GM23338 (cell line): ENCODE measurements at regions not wholly inside any gene's neighbourhood (a gene's known extent, or its start where the extent isn't known, plus 50 kb on each side); places are given as distances from the start of the nearest gene placed in this dataset.

Experiments
- ATAC-seq: fragments of 200-7000 bp; cut with Tn5 transposase; 3 replicates; pipeline ENCODE4 v1.9.1; 2020
- DNase-seq: peaks from one replicate; pipeline ENCODE4 v3.0.0-alpha.2; 2015; ENCODE audit warnings: low spot score
- H2AFZ ChIP-seq: fragments of 200-600 bp; sonication (generic); 2 replicates; pipeline ENCODE4 v1.8.0; 2016; ENCODE audit warnings: antibody characterized with exemption, mild to moderate bottlenecking, moderate library complexity
- H3F3A ChIP-seq: fragments of 200-600 bp; sonication (generic); replicated peaks from 2 replicates; pipeline ENCODE4 v1.8.0; 2017; ENCODE audit warnings: antibody characterized with exemption, mixed run types, low read depth
- H3K27ac ChIP-seq: fragments of 200-600 bp; sonication (generic); 2 replicates; pipeline ENCODE4 v1.6.1; 2016; ENCODE audit warnings: low read depth
- H3K27me3 ChIP-seq: fragments of 200-600 bp; sonication (generic); 2 replicates; pipeline ENCODE4 v1.8.0; 2016; ENCODE audit warnings: mild to moderate bottlenecking, mixed run types, moderate library complexity; ENCODE audit not compliant: insufficient read depth
- H3K36me3 ChIP-seq: fragments of 200-600 bp; sonication (generic); 2 replicates; pipeline ENCODE4 v1.8.0; 2016; ENCODE audit warnings: mild to moderate bottlenecking; ENCODE audit not compliant: insufficient read depth
- H3K4me1 ChIP-seq: fragments of 200-600 bp; sonication (generic); 2 replicates; pipeline ENCODE4 v1.8.0; 2016; ENCODE audit warnings: mild to moderate bottlenecking, moderate library complexity; ENCODE audit not compliant: insufficient read depth
- H3K4me2 ChIP-seq: fragments of 200-600 bp; sonication (generic); 2 replicates; pipeline ENCODE4 v1.7.1; 2017; ENCODE audit warnings: mixed run types
- H3K4me3 ChIP-seq: fragments of 200-600 bp; sonication (generic); 2 replicates; pipeline ENCODE4 v1.6.1; 2016; ENCODE audit warnings: mixed run types
- H3K79me2 ChIP-seq: fragments of 200-600 bp; sonication (generic); replicated peaks from 2 replicates; pipeline ENCODE4 v1.8.0; 2017; ENCODE audit warnings: mild to moderate bottlenecking; ENCODE audit not compliant: insufficient read depth
- H3K9me2 ChIP-seq: fragments of 200-600 bp; sonication (generic); 2 replicates; pipeline ENCODE4 v1.8.0; 2017; ENCODE audit not compliant: insufficient read depth
- H4K20me1 ChIP-seq: fragments of 200-600 bp; sonication (generic); replicated peaks from 2 replicates; pipeline ENCODE4 v1.8.0; 2017; ENCODE audit warnings: mild to moderate bottlenecking; ENCODE audit not compliant: insufficient read depth
- H3K27ac Mint-ChIP-seq: 2 replicates; pipeline ENCODE4 v1.8.0; 2020; ENCODE audit warnings: inconsistent platforms, mild to moderate bottlenecking, moderate library complexity, mixed read lengths
- H3K27me3 Mint-ChIP-seq: 3 replicates; pipeline ENCODE4 v1.8.0; 2022; ENCODE audit warnings: low read depth, mild to moderate bottlenecking, moderate library complexity, mixed read lengths, inconsistent platforms; ENCODE audit not compliant: insufficient read depth, poor library complexity
- H3K36me3 Mint-ChIP-seq: 3 replicates; pipeline ENCODE4 v1.8.0; 2021; ENCODE audit warnings: low read depth, mild to moderate bottlenecking, inconsistent platforms, moderate library complexity, mixed read lengths
- H3K4me1 Mint-ChIP-seq: 3 replicates; pipeline ENCODE4 v1.8.0; 2020; ENCODE audit warnings: mild to moderate bottlenecking, inconsistent platforms, mixed read lengths
- H3K4me3 Mint-ChIP-seq: 3 replicates; pipeline ENCODE4 v1.8.0; 2021; ENCODE audit warnings: moderate library complexity, mild to moderate bottlenecking, inconsistent platforms, mixed read lengths
- H3K9me3 Mint-ChIP-seq: 3 replicates; pipeline ENCODE4 v1.8.0; 2020; ENCODE audit warnings: moderate library complexity, mild to moderate bottlenecking, inconsistent platforms, mixed read lengths
- CREB1 ChIP-seq: fragments of 250-450 bp; sonication (Bioruptor Pico); IDR thresholded peaks from 2 replicates; pipeline ENCODE4 v1.5.0; 2020; ENCODE audit warnings: low read depth, mild to moderate bottlenecking, moderate library complexity
- CTCF ChIP-seq, 2 experiments: fragments of 200-600 bp in 1 of 2; sonication (generic) in 1 of 2; conservative IDR thresholded peaks; 2 replicates each; pipeline versions ENCODE4 v1.5.1 to v1.6.1; 2016 to 2017; ENCODE audit warnings: antibody characterized with exemption in 2 of 2, low read depth in 2 of 2, mild to moderate bottlenecking in 2 of 2, moderate library complexity in 1 of 2
- ETS1 ChIP-seq: IDR thresholded peaks from 2 replicates; pipeline ENCODE4 v1.6.1; 2016; ENCODE audit warnings: antibody characterized with exemption
- EZH2 ChIP-seq: fragments of 200-600 bp; sonication (generic); IDR thresholded peaks from one replicate; pipeline ENCODE4 v1.8.0; 2017; ENCODE audit warnings: antibody characterized with exemption, mild to moderate bottlenecking, low read depth; ENCODE audit not compliant: unreplicated experiment
- EZH2phosphoT487 ChIP-seq: fragments of 200-600 bp; sonication (generic); IDR thresholded peaks from one replicate; pipeline ENCODE4 v1.8.1; 2018; ENCODE audit warnings: antibody characterized with exemption; ENCODE audit not compliant: unreplicated experiment
- JUNB ChIP-seq: IDR thresholded peaks from one replicate; pipeline ENCODE4 v1.6.1; 2016; ENCODE audit warnings: antibody characterized with exemption; ENCODE audit not compliant: unreplicated experiment
- NANOG ChIP-seq: IDR thresholded peaks from 2 replicates; pipeline ENCODE4 v1.6.1; 2016; ENCODE audit warnings: antibody characterized with exemption, borderline replicate concordance
- POLR2AphosphoS5 ChIP-seq: IDR thresholded peaks from 2 replicates; pipeline ENCODE4 v1.6.1; 2016; ENCODE audit warnings: antibody characterized with exemption, low read depth
- REST ChIP-seq: IDR thresholded peaks from one replicate; pipeline ENCODE4 v1.6.1; 2018; ENCODE audit warnings: antibody characterized with exemption; ENCODE audit not compliant: unreplicated experiment
- STAT1 ChIP-seq: IDR thresholded peaks from one replicate; pipeline ENCODE4 v1.6.1; 2016; ENCODE audit warnings: antibody characterized with exemption; ENCODE audit not compliant: unreplicated experiment
- ZNF114 ChIP-seq: fragments of 250-450 bp; sonication (Bioruptor Pico); IDR thresholded peaks from 2 replicates; pipeline ENCODE4 v1.5.0; 2020; ENCODE audit warnings: mild to moderate bottlenecking, moderate library complexity
- ZNF331 ChIP-seq: fragments of 250-450 bp; sonication (Bioruptor Pico); IDR thresholded peaks from 2 replicates; pipeline ENCODE4 v1.5.0; 2020; ENCODE audit warnings: low read depth, mild to moderate bottlenecking, moderate library complexity
- ZNF462 ChIP-seq: fragments of 250-450 bp; sonication (Bioruptor Pico); IDR thresholded peaks from 2 replicates; pipeline ENCODE4 v1.5.0; 2020; ENCODE audit warnings: mild to moderate bottlenecking, moderate library complexity

- no peak for DNase-seq
- H4K20me1 ChIP-seq, result no peaks in the 10 kb centered on the region
- no peaks in the 10 kb centered on the region for H3K4me1 ChIP-seq
- H3K4me3 ChIP-seq, result no peak overlapping the region
- Mint-ChIP-seq H3K27me3 (peaks cover 1% of the 10 kb centered on the region), H3K9me3 (no peaks in the 10 kb centered on the region; the same call in 2 of the 3 replicates), H3K27ac (no peak overlapping the region), H3K4me1 (peaks cover 18% of the 10 kb centered on the region), H3K36me3 (no peaks in the 10 kb centered on the region), H3K4me3 (no peak overlapping the region)
- TF ChIP-seq NANOG (no peak), EZH2phosphoT487 (no peak), CREB1 (CRISPR knock-in tag) (no peak), EZH2 (no peak), POLR2AphosphoS5 (no peak), ZNF331 (CRISPR knock-in tag) (no peak), ZNF462 (CRISPR knock-in tag) (no peak), REST (no peak), JUNB (no peak), CTCF (conservative IDR thresholded peaks at IDR 0.05; ENCODE audit: low read depth in 2 of 2) (no peak), STAT1 (no peak), ZNF114 (CRISPR knock-in tag) (no peak), ETS1 (no peak)
- no peaks in the 10 kb centered on the region for H3F3A ChIP-seq
- H3K27ac ChIP-seq, result no peak overlapping the region
- H3K9me2 ChIP-seq, result peaks cover 9% of the 10 kb centered on the region; the same call in 1 of the 2 replicates
- H2AFZ ChIP-seq, result no peak overlapping the region
- H3K36me3 ChIP-seq, result no peaks in the 10 kb centered on the region
- no peaks in the 10 kb centered on the region for H3K27me3 ChIP-seq
- H3K79me2 ChIP-seq, result no peaks in the 10 kb centered on the region
- peak; percentile 77 for ATAC-seq
- H3K4me2 ChIP-seq, result no peak overlapping the region
These were observed 112.6 kb upstream of the NEO1 start for GRCh38 chr15:72939514-72940228.
